Mucosa of rectum (tissue), 2 donors: ENCODE measurements at regions not wholly inside any gene's neighbourhood (a gene's known extent, or its start where the extent isn't known, plus 50 kb on each side); places are given as distances from the start of the nearest gene placed in this dataset.

Experiments
- H3K27ac ChIP-seq, 2 donors: one replicate each; pipeline ENCODE4 v1.7.0; 2013; ENCODE audit warnings: inconsistent platforms in 2 of 2, low read depth in 2 of 2, low read length in 2 of 2
- H3K27me3 ChIP-seq, 2 donors: one replicate each; pipeline ENCODE4 v1.7.0; 2013; ENCODE audit warnings: low read length in 2 of 2; ENCODE audit not compliant: control insufficient read depth in 2 of 2, insufficient read depth in 2 of 2
- H3K36me3 ChIP-seq, 2 donors: one replicate each; pipeline ENCODE4 v1.7.0; 2013; ENCODE audit warnings: low read length in 2 of 2; ENCODE audit not compliant: control insufficient read depth in 2 of 2, insufficient read depth in 2 of 2
- H3K4me1 ChIP-seq, 2 donors: one replicate each; pipeline ENCODE4 v1.7.0; 2013; ENCODE audit warnings: low read length in 2 of 2, mild to moderate bottlenecking in 1 of 2; ENCODE audit not compliant: control insufficient read depth in 2 of 2, insufficient read depth in 2 of 2
- H3K4me3 ChIP-seq, 2 donors: one replicate each; pipeline ENCODE4 v1.7.0; 2013; ENCODE audit warnings: low read length in 2 of 2
- H3K9ac ChIP-seq, 2 donors: one replicate each; pipeline ENCODE4 v1.7.0; 2013; ENCODE audit warnings: low read length in 2 of 2, low read depth in 1 of 2, mild to moderate bottlenecking in 1 of 2
- H3K9me3 ChIP-seq, 2 donors: one replicate each; pipeline ENCODE4 v1.7.0; 2013; ENCODE audit warnings: low read length in 2 of 2; ENCODE audit not compliant: control insufficient read depth in 2 of 2
- donor health status: healthy.
- donor health status: Normal muscosa, but diverticular disease.

DNA sequence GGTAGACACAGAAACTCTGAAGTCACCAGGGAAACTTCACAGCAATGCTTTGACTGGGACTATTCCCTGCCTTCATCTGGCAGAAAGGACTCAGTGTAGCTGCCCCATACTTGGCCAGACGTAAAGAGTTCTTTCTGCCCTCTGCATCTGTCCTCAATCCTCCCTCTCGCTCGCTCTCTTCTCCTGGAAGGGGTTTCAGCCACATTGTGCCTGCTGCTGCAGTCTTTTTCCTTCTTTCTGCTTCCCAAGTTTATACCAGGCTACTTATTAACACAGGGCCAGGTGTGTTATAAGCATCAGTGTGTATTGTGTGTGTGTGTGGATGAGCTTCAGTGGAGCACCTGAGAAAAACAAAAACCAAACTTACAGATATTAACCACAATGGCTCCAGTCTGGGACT lies 638.4 kb downstream of the ACTR3B start:
- Histone ChIP-seq H3K4me1 (no peaks in the 10 kb centered on the region), H3K27ac (no peak overlapping the region), H3K9ac (no peak overlapping the region), H3K9me3 (no peaks in the 10 kb centered on the region), H3K4me3 (no peak overlapping the region), H3K27me3 (no peaks in the 10 kb centered on the region), H3K36me3 (no peaks in the 10 kb centered on the region)

DNA sequence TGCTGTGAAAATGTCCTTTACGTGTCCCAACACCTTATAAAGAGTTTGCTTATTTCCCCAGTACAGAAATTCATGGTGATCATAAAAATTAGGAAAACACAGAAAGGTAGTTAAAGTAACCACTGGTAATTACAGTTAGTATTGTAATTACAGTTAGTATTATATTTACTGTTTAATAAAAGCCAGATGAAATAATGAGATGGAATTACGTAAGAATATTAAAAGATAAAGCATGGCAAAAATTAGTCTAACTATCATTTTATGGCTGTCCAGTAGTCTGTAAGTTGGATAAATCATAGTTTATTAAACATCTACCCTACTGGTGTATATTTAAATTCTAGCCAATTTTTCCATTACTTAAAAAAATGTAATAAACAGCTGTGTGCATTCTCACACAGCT lies 638.8 kb downstream of the ACTR3B start:
- no peak overlapping the region for H3K9ac ChIP-seq
- no peak overlapping the region for H3K27ac ChIP-seq
- no peaks in the 10 kb centered on the region for H3K4me1 ChIP-seq
- H3K4me3 ChIP-seq = no peak overlapping the region
- no peaks in the 10 kb centered on the region for H3K9me3 ChIP-seq
- no peaks in the 10 kb centered on the region for H3K27me3 ChIP-seq
- no peaks in the 10 kb centered on the region for H3K36me3 ChIP-seq

DNA sequence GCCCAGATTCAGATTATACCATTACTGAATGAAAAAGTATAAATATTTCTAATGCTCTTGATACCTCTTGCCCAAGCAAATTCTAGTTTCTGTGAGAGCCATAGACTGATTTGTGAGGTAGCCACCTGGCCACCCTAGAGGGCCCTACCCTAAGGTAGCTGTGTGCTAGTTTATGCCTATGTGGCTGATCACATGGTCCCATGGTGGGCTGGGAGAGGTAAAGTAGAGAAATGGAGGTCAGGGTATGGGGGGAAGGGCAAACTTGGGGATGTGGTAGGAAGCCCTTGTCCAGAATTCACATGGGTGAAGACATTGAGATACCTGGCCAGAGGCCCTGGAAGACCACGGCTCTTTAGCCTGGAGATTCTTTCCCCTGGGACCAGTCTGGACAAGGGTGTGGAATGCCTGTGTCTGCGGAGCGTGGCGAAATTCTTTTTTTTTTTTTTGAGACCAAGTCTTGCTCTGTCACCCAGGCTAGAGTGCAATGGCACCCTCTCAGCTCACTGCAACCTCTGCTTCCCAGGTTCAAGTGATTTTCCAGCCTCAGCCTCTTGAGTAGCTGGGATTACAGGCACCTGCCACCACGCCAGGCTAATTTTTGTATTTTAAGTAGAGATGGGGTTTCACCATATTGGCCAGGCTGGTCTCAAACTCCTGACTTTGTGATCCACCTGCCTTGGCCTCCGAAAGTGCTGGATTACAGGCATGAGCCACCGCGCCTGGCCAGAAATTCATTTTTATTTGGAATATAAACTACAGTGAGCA lies 639.4 kb downstream of the ACTR3B start:
- no peaks in the 10 kb centered on the region for H3K27me3 ChIP-seq
- no peak overlapping the region for H3K4me3 ChIP-seq
- peaks cover 0 to 2% of the 10 kb centered on the region in 2 donors for H3K9me3 ChIP-seq
- no peak overlapping the region for H3K9ac ChIP-seq
- no peaks in the 10 kb centered on the region for H3K4me1 ChIP-seq
- no peaks in the 10 kb centered on the region for H3K36me3 ChIP-seq
- H3K27ac ChIP-seq = no peak overlapping the region

DNA sequence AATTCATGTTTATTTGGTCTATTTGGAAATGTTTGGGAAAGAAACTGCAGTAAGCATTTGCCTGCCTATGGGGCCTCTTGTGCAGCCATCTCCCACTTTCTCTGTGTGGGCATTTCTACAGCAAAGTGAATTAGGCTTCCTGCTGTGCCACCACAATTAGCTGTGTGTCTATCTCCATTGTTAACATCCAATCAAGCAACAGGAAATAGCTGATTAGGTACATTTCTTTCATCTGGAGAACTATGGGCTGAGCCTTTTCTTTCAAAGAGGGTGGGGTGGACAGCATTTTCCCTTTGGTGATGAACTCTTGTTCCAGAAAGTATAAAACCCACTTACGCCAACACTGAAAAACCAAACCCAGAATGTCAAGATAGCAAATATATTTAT lies 640.0 kb downstream of the ACTR3B start:
- H3K27me3 ChIP-seq = no peaks in the 10 kb centered on the region

DNA sequence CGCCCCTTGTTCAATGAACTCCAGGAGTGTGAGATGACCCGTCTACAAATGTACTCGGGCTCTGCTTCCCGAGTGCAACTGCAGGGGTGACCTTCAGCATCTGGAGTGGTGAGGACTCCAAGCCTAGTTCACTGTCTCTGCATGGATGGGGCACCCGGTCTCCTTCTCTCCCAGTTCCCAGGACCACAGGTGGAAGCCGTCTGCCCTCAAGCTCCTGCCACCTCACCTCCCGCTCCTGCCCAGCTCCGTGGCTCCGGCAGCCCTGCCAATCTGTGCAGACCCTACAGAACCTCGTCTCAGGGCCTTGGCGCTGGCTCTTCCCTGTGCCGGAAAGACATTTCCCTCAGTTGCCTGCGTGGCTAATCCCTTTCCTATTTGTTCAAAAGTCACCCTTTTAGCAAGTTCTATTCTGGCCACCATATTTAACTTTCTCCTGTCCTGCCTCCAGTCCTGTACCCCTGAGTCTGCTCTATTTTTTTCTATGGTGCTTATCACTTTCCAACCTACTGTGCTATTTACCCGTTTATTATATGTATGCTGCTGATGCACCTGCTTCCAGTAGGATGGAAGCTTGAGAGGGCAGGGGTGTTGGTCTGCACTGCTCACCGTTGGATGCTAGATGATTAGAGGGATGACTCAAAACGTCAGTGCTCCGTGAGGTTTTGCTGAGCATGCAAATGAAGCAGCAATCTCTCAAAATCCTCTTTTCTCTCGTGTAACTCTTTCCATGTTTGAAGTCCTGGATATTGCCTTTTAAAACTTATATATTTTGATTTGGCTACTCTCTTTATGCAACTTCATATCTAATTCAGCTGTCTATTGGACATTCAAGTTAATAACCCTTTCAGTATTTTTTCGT lies 641.4 kb downstream of the ACTR3B start:
- no peak overlapping the region for H3K4me3 ChIP-seq
- H3K4me1 ChIP-seq = no peaks in the 10 kb centered on the region
- no peak overlapping the region for H3K27ac ChIP-seq
- no peaks in the 10 kb centered on the region for H3K27me3 ChIP-seq
- no peak overlapping the region for H3K9ac ChIP-seq
- peaks cover 0 to 3% of the 10 kb centered on the region in 2 donors for H3K9me3 ChIP-seq
- H3K36me3 ChIP-seq = no peaks in the 10 kb centered on the region

More for the DNA sequence above, 640.0 kb downstream of the ACTR3B start:
- Histone ChIP-seq H3K36me3 (no peaks in the 10 kb centered on the region), H3K4me1 (no peaks in the 10 kb centered on the region), H3K9ac (no peak overlapping the region), H3K27ac (no peak overlapping the region), H3K9me3 (peaks cover 0 to 3% of the 10 kb centered on the region in 2 donors), H3K4me3 (no peak overlapping the region)

DNA sequence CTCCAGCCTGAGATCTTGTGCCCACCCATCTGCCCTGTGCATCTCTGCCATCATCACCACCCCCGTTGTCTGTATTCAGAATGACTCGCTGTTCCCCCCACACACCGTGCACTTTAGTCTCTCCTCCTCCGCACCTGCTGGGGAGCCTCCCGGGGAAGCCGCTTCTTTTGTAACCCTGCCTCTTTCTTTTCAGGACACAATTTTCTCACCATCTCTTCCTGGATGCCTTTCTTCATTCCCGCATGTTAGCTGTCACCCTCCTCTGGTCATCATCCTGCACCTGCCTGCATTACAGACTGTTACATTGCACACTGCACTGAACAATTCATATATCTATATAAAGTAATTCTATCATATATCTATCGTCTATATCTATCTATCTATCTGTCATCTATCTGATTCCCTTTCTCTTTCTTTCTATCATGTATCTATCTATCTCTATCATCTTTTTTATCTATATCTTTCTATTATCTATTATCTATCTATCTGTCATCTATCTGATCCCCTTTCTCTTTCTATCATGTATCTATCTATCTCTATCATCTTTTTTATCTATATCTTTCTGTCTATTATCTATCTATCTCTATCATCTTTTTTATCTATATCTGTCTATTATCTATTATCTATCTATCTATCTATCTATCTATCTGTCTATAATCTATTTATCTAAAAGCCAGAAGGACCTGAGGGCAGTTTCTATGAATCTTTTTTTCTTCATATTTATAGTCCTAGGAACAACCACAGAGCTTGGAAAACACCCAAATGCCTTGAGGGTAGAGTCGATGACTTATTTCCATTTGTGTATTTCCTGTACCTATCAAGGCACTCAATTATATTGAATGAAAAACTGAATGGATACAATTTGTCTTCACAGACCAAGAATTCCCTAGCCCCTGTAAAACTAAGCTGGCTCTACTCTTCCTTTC lies 642.5 kb downstream of the ACTR3B start:
- Histone ChIP-seq H3K9me3 (peaks cover 0 to 3% of the 10 kb centered on the region in 2 donors), H3K27me3 (no peaks in the 10 kb centered on the region), H3K9ac (no peak overlapping the region), H3K4me1 (no peaks in the 10 kb centered on the region), H3K27ac (no peak overlapping the region), H3K4me3 (no peak overlapping the region), H3K36me3 (no peaks in the 10 kb centered on the region)

DNA sequence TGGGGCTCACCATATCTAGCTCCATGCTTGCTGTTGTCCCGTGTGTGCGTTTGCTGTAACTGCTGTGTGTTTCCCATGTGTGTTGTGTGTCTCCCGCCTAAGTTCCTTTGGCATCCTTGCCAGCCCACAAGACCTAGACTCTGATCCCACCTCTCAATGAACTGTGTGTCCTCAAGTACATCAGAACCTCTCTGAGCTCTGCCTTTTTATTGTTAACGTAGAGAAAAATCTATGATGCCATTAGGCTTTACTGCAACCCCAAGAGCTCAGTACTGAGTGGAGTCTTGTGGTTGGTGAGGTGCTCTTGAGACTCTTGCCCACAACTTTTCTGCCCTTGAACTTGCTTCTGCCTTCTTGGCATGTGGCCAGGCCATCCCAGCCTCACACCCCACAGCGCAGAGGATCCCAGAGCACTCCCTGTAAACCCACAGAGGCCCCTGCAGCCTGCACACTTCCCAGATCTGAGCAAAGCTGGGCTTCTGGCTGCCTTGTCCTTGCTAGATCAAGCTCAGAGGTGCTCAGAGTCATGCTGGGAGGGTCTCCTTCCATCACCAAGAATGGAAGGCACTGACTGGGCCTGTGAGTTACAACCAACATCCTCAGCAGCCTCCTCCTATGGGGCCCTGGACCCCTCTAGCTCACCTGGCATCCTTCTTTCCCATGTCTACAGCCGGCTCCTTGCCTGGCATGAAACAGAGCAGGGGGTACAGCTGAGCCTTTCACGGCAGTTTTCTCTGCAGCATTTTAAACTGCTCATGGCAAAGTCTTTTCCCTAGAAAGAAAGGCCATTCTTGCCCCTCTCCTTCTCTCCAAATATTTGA lies 643.4 kb downstream of the ACTR3B start:
- H3K36me3 ChIP-seq = no peaks in the 10 kb centered on the region
- no peaks in the 10 kb centered on the region for H3K27me3 ChIP-seq
- peaks cover 0 to 3% of the 10 kb centered on the region in 2 donors for H3K9me3 ChIP-seq
- no peak overlapping the region for H3K9ac ChIP-seq
- no peak overlapping the region for H3K27ac ChIP-seq
- H3K4me3 ChIP-seq = no peak overlapping the region
- H3K4me1 ChIP-seq = no peaks in the 10 kb centered on the region

DNA sequence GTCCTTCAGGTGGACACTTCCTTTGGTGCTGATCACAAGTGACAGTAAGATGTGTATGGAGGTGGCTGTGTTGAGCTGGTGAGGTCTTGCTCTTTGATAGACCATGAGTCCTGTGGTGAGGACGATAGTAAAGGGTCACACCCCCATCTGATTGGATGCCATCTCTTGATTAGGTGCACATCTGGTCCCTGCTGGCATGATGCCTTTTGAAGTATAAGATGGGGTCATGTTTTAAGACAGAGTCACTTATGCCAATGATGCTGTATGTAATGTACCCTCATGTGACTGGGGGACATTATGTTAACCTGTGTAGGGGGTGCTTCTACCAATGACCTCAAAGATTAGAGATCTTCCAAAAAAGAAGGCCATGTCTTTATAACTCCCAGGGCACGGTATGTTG lies 644.6 kb downstream of the ACTR3B start:
- Histone ChIP-seq H3K4me3 (no peak overlapping the region), H3K9me3 (peaks cover 3% of the 10 kb centered on the region in 2 donors), H3K4me1 (no peaks in the 10 kb centered on the region), H3K36me3 (no peaks in the 10 kb centered on the region), H3K27ac (no peak overlapping the region), H3K9ac (no peak overlapping the region), H3K27me3 (no peaks in the 10 kb centered on the region)

DNA sequence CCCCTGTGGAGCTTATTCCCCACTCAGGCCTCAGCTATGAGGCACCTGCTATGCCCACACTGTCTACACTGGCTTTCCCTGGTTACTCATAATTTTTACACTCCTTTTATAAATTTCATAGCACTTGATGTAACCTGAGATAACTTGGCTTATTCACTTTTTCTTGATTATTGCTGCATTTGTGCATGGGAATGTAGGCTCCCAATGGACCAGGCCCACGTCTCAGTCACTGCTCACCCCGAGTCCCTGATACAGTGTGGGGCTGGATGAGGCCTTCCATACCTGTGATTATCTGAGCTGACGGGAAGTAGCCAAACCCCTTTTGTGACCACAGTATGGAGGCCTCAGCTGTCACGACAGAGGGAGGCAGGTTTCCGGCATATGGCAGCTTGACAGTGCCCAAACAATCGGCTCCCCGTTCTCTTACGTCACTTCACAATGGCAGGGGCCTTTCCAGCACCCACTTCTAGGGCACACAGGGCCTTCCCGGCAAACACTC lies 645.3 kb downstream of the ACTR3B start:
- Histone ChIP-seq H3K27ac (no peak overlapping the region), H3K4me3 (no peak overlapping the region), H3K4me1 (no peaks in the 10 kb centered on the region), H3K36me3 (no peaks in the 10 kb centered on the region), H3K27me3 (no peaks in the 10 kb centered on the region), H3K9me3 (peaks cover 3% of the 10 kb centered on the region in 2 donors), H3K9ac (no peak overlapping the region)
